GM18861 (cell line): ENCODE measurements at regions not wholly inside any gene's neighbourhood (a gene's known extent, or its start where the extent isn't known, plus 50 kb on each side); places are given as distances from the start of the nearest gene placed in this dataset.
"Not testable (repeated sequence)": the region's sequence is repeated elsewhere in the genome, so short reads cannot be mapped to it uniquely, and the experiment has no call there.

Experiments used
- ATAC-seq: cut with Tn5 transposase; IDR thresholded peaks from one replicate; pipeline ENCODE4 v1.9.1; 2021; ENCODE audit not compliant: unreplicated experiment

DNA sequence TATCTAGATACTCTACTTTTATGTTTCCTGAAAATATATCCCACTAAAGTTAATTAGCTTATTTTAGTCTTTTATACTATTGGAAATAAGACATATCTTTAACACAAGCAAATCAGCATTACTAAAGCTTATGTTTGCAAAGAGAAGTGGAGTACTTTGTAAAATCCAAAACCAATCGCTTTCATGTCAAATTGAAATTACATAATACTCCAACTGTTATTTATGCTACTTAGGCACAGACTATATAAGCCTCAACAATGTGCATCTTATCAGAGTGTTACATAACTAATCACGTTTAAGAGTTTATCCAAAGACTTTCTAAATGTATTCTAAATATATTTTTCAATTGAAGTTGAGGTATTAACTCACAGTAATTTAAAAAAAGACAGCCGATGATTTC, 200.0 kb downstream of the PCDH20 start:
- no peak for ATAC-seq

DNA sequence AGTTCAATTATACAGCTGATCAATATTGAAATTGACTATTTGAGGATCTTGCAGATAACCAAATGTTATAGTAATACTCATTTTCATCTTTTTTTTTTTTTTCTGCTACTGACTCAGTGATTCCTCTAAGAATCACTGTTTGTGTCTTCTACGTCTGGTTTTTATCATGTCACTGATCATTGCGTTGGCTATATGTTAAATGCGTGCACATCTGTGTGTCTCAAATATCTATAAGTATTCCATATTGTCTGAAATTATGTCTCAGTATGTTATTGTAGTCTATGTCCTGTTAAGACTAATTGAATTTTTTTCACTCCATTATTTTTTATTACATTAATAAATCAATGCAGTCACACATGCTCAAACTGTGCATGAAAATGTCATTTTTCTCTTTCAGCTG, 200.5 kb downstream of the PCDH20 start:
- no peak for ATAC-seq

GRCh38 chr13:61214551-61214950, 201.1 kb downstream of the PCDH20 start:
- ATAC-seq = no peak

GRCh38 chr13:61205898-61206297, 209.8 kb downstream of the PCDH20 start:
- ATAC-seq = not testable (repeated sequence)

- ATAC-seq = no peak
Observed at GRCh38 chr13:61204025-61204424, 211.6 kb downstream of the PCDH20 start.

- no peak for ATAC-seq
Observed at GRCh38 chr13:61202042-61202441, 213.6 kb downstream of the PCDH20 start.

GRCh38 chr13:61192826-61193225, 222.8 kb downstream of the PCDH20 start:
- no peak for ATAC-seq

DNA sequence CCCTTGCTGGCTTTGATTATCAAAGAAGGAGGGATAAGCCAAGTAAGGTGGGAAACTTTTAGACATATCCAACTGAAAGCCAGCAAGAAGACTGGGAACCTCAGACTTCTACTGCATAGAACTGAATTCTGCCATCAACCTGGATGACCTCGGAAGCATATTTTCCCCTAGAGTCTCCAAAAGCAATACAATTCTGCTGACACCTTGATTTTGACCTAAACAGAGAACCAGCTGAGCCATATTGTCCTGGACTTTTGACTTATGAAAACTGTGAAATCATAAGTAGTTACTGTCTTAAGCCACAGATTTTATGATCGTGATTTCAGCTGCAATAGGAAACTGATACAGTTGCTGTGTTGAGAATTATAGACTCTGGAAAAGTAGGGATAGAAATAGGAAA, 227.6 kb downstream of the PCDH20 start:
- no peak for ATAC-seq

GRCh38 chr13:61187471-61187870, 228.2 kb downstream of the PCDH20 start:
- no peak for ATAC-seq

GRCh38 chr13:61183670-61184069, 232.0 kb downstream of the PCDH20 start:
- ATAC-seq = no peak

GRCh38 chr13:61180234-61180633, 235.4 kb downstream of the PCDH20 start:
- ATAC-seq = no peak

- no peak for ATAC-seq
Observed at GRCh38 chr13:61179741-61180140, 235.9 kb downstream of the PCDH20 start.

DNA sequence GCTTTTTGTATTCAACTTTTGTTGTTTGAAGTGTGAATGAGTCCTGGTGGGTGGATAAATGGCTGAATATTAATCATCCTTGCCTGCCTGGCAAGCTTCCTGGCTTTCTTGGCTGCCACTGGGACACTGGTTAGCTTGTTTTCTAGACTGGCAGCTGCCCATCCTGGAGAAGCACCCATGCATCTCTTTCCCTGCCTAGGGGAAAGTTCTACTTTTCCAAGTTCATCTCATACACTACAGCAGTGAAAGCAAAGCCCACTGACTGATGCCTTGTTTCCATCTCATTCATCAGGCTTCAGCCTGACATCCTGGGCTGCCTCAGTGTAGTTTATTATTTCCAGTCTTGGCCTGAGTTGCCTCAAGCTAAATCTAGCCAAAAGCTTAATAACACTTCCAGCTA, 244.8 kb downstream of the PCDH20 start:
- ATAC-seq = no peak

GRCh38 chr13:61162636-61163035, 253.0 kb downstream of the PCDH20 start:
- ATAC-seq = no peak

- no peak for ATAC-seq
Observed at GRCh38 chr13:61162106-61162505, 253.5 kb downstream of the PCDH20 start.

- ATAC-seq = no peak
Observed at GRCh38 chr13:61156753-61157152, 258.9 kb downstream of the PCDH20 start.

DNA sequence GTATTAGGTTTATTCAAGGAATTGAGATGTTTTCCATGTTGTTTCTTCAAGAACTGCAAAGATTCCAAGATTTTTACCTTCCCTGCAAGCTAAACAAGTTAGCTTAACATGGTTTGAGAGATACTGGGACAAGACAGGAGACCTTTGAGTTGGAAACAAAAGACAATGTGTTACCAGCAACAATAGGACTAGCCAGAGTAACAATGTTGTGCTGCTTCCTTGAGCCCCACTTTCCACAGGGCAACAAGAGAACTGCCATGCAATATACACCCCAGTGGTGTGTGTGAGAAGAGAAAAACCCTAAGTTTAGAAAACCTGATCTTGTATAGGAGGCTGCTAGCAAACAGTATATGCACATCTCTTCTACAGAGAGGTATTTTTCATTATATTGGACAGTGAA, 264.6 kb downstream of the PCDH20 start:
- ATAC-seq = no peak

DNA sequence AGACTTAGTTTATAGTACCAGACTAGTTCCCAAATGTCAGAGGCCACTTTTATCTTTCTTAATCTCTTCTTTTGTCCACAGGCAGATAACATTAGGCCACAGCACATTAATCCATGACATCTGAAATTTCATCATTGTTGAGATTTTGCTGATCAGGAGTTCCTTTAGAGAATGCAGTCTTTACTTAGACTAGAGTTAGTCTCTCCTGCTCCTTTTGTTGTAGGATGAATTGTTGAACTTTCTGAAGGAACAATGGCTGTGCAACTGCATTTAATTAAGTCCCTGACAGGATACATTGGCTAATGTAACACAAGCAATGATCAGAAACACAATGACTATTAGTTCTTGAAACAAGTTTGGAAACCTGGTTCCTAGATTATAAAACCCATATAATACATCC, 266.3 kb downstream of the PCDH20 start:
- ATAC-seq = no peak

- no peak for ATAC-seq
Observed at GRCh38 chr13:61148691-61149315, 266.8 kb downstream of the PCDH20 start.

- ATAC-seq = no peak
Observed at GRCh38 chr13:61148211-61148610, 267.4 kb downstream of the PCDH20 start.

DNA sequence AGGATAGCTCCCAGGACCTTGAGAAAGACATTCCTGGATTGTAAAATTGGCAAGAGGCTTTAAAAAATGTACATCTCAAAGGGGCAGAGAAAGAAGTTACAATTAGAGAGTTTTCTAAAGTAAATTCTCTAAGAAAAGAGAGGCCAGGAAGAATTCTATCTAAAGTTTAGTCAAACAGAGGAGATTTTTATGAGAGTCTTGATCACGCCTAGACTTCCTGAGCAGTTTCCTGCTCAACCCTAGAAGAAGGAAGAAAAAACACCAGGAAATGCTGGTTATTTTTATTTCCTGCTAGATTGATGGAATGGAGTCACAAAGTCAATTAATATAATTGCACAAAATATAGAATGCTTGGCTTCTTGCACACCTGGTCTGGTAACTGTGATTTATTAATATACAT, 269.1 kb downstream of the PCDH20 start:
- ATAC-seq = no peak

DNA sequence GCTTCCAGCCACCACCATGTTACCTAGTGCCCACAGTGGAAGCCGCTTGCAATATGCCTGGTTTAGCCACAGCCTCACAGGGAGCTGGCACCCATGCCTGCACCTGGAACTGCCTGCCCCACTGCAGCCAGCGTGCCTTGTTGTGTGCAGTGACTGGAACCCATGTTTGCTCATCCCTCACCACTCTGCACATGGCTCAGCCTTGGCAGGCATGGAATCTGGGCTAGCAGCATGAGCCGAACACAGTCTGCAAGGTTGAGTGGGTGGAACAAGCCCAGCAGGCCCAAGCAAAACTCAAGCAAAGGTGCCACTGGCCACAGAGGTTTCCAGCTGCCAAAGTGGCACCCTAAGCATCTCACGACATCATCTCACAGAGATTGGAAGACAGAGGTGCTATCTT, 269.5 kb downstream of the PCDH20 start:
- no peak for ATAC-seq

DNA sequence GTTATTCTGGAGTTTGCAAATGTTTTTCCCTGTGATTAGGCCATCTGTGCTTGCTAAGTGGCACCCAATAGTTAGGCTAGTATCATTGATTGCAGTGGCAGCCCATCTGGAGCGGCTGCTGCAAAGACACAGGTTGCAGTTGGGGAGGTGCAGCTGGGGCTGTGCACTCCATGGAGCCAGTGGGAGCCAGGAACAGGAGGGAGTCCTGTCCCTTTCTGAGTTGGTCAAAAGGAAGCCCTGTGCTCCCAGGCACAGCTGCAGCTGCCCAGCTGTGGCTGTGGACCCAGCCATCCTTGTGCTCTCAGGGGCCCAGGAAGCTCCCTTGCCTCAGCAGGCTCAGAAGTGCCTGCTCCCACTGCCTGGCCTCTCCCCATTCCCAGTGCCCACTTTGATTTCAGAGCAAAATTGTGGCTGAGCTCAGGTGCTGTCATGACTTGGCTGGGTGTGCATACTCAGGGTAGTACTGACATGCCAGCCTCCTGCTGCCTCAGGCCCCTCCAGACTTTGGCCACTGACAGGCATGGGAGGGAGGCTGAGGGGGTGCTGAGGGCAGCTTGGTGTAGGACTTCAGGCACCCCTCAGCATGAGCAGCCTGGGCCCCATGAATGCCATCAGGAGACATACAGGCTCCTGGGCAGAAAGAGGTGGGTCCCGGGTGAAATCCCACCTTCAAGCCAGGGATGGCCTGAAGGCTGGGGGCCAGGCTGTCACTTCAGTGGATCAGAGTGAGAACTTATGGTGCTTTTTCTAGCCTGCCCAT, 270.6 kb downstream of the PCDH20 start:
- ATAC-seq = no peak
